GM23338 (cell line): ENCODE measurements at regions not wholly inside any gene's neighbourhood (a gene's known extent, or its start where the extent isn't known, plus 50 kb on each side); places are given as distances from the start of the nearest gene placed in this dataset.

Experiments used
- CREB1 ChIP-seq: fragments of 250-450 bp; sonication (Bioruptor Pico); IDR thresholded peaks from 2 replicates; pipeline ENCODE4 v1.5.0; 2020; ENCODE audit warnings: low read depth, mild to moderate bottlenecking, moderate library complexity
- CTCF ChIP-seq, 2 experiments: fragments of 200-600 bp in 1 of 2; sonication (generic) in 1 of 2; conservative IDR thresholded peaks; 2 replicates each; pipeline versions ENCODE4 v1.5.1 to v1.6.1; 2016 to 2017; ENCODE audit warnings: antibody characterized with exemption in 2 of 2, low read depth in 2 of 2, mild to moderate bottlenecking in 2 of 2, moderate library complexity in 1 of 2
- ETS1 ChIP-seq: IDR thresholded peaks from 2 replicates; pipeline ENCODE4 v1.6.1; 2016; ENCODE audit warnings: antibody characterized with exemption
- EZH2 ChIP-seq: fragments of 200-600 bp; sonication (generic); IDR thresholded peaks from one replicate; pipeline ENCODE4 v1.8.0; 2017; ENCODE audit warnings: antibody characterized with exemption, mild to moderate bottlenecking, low read depth; ENCODE audit not compliant: unreplicated experiment
- POLR2AphosphoS5 ChIP-seq: IDR thresholded peaks from 2 replicates; pipeline ENCODE4 v1.6.1; 2016; ENCODE audit warnings: antibody characterized with exemption, low read depth
- REST ChIP-seq: IDR thresholded peaks from one replicate; pipeline ENCODE4 v1.6.1; 2018; ENCODE audit warnings: antibody characterized with exemption; ENCODE audit not compliant: unreplicated experiment
- STAT1 ChIP-seq: IDR thresholded peaks from one replicate; pipeline ENCODE4 v1.6.1; 2016; ENCODE audit warnings: antibody characterized with exemption; ENCODE audit not compliant: unreplicated experiment

GRCh38 chr4:54593795-54594322 lies 63.9 kb upstream of the KIT start:
- TF ChIP-seq CTCF (conservative IDR thresholded peaks at IDR 0.05; ENCODE audit: low read depth in 2 of 2) (no peak), POLR2AphosphoS5 (no peak), EZH2 (no peak), ETS1 (no peak), REST (no peak), STAT1 (no peak), CREB1 (CRISPR knock-in tag) (no peak)
